Right lung (tissue), 2 donors: ENCODE measurements at regions not wholly inside any gene's neighbourhood (a gene's known extent, or its start where the extent isn't known, plus 50 kb on each side); places are given as distances from the start of the nearest gene placed in this dataset.
A peak's percentile ranks its signal among the peaks of the same experiment; 100 is the strongest.

Experiments
- DNase-seq, 2 donors: peaks; one replicate each; pipeline ENCODE4 v3.0.0-alpha.2; 2013

DNA sequence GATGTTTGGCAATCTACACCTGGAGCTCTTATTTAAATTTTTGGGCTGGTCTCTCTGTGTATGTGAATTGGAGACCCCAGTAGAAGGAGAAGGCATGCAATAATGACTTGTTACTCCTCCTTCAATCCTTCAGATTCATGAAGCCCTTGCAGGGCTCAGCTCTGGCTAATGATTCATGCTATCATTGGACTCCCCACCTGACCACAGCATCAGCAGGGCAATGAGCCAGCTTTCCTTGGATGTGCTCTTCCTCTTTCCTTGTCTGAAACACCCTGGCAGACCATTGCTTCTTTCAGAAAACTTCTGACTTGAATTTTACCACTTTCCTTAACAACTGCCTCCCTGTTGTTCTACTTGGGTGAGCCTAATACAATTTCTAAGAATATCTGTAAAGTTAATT is 1019.2 kb downstream of the AACS start:
- DNase-seq, result no peak

DNA sequence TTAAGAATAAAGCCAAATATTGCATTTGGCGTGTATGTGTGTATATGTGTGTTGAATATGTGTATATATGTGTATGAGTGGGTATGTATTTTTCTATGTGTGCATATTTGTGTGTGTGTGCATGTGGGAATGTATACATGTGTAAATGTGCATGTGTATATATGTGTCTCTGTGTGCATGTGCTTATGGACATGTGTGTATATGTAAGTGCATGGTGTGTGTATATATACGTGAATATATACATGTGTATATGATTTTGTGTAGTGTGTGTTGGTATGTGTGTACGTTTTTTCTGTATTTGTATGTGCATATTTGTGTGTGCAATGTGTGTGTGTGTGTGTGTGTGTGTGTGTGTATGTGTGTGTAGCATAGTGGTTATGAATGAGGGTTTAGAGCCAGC is 1021.0 kb downstream of the AACS start:
- DNase-seq, result no peak

DNA sequence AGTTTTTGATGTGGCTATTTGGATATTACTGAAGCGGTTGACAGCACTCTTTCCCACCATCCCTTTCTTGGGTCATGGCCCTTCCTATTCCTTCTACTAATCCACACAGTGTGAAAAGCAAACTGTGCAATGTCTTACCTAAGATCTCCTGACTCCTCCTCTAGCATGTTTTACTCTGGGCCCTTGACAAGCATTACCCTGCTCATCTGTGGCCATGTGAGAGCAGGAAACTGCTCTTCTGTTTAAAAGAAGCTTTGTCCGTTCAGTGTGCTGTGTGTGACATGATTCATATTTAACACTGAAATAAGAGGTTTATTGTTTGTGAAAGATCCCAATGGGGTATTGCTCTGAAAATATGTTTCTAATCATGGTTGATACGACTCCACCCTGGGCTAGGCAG is 1022.5 kb downstream of the AACS start:
- no peak for DNase-seq

DNA sequence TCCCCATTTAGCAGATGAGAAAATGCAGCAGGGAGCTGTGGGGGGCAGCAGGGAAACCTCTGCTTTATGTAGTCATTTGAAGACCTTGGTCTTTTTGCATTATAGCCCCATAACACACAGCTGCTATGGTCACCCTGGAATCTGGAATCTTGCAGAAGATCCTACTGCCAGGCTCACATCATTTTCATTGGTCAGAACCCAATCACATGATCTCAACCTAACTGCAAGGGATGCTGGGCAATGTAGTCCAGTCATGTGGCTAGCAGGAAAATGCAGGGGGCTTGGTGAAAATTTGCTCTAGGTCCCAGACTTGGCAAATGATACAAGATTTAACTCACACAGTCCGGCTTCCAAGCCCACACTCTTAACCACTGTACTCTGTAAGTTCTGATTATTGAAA is 1028.7 kb downstream of the AACS start:
- DNase-seq, result no peak

DNA sequence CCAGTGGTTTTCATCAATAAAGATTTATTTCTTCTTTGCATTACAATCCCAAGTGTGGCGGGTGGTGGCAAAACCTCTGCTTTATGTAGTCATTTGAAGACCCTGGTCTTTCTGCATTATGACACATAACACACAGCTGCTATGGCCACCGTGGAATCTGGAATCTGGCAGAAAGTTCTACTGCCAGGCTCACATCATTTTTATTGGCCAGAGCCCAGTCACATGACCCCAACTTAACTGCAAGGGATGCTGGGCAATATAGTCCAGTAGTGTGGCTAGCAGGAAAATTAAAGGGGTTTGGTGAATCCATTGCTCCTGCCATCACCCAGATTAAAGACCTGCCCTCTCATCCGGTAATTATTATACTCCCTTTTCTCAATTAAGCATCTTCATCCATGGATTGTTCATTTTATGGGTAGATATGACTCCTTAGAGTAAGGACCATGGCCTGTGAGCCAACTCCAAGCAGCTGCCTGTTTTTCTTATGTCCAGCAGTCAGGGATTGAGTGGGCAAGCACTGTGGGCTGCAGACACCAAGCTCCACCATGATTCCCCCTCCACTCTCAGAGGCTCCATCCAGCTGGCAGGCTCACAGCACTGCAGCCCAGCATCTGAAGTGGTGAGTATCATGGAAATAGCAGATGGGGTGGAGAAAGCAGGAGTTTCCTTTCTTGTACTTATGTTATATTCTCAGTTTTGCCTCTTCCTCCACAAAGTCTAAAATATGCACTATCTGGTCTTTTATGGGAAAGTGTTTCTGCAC is 1030.7 kb downstream of the AACS start:
- DNase-seq, result no peak

DNA sequence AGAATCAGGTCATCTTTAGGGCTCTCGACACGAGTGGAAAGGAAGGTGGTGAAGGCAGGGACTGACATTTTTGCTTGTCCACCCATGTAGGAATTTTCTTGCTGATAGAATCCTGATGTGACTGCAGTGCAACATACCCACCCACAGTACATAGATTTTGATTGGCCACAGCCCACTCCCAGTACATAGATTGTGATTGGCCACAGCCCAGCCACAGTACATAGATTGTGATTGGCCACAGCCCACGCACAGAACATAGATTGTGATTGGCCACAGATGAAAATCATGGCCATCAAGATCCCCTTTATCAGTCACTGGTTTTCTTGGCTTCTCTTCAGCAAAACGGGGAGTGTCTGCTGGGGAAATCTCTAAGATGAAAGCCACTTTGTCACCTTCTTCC is 1041.5 kb downstream of the AACS start:
- DNase-seq, result no peak

DNA sequence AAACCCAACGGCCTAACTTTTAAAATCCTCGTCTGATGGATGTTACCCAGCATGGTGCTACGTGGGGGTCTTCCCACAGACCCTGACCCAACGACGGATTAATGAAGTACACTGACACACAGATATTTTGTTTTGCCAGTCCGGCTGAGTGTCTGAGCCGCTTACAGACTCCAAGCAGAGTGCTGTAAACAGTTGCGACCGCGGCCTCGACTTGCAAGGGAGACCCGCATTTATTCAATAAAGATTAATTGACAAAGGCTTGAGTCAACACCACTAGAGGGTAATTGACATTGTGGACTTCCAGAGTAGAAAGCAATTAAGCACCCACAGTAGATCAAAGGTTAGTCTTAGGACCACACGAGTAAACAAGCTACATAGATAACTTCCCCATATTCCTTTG is 1042.4 kb downstream of the AACS start:
- DNase-seq, result no peak

DNA sequence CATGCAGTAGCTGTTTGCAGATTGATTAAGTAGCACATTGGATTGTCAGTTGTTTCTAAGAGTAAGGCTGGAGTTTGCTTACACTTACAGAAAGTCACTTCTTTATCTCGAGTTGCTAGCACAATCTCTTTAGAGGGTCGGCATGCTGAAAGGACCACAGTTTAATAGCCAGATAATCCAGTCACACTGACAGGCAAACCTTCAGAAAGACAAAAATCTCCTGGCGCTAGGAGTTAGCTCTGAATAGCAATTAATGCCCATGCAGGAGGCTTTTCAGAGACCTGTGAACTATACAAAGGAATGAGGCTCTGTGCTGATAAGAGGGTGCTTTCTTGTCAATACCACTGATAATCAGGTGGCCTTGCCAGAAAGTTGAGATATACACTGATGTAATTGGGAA is 1043.0 kb downstream of the AACS start:
- DNase-seq, result no peak

DNA sequence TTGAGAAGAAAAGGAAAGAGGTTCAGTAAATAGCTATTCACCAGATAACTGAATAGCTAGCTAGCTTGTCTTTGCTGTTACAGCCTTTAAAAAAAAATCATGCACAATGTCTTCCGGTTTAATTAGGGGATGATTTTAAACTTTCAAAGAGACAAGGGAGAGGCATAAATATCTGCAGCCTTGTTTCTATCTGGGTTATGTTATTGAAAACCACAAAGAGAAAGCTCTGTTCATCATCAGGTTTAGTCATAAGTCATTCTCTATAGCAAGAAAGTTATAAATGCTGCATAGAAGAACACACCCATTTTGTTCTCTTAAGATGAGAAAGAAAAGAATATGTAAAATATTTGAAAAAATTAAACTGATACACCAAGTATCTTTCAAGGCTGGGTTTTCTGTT is 1046.9 kb downstream of the AACS start:
- DNase-seq, result no peak

DNA sequence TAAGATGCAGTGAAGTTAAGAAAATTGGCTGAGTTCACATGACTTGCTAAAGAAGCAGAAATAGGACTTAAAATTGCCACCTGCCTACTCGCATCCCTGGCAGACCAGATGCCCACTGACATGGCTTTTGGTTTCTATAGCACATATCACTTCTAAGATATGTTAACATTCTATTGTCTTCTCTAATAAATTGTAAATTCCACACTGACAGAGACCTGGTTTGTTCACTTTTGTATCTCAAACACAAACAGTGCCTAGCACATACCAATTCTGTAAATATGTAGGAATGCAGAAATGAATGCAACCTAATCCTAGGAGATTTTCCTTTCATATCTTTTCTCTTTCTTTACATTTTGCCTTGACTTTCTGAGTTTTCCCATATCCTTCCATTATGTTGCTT is 1047.6 kb downstream of the AACS start:
- no peak for DNase-seq

DNA sequence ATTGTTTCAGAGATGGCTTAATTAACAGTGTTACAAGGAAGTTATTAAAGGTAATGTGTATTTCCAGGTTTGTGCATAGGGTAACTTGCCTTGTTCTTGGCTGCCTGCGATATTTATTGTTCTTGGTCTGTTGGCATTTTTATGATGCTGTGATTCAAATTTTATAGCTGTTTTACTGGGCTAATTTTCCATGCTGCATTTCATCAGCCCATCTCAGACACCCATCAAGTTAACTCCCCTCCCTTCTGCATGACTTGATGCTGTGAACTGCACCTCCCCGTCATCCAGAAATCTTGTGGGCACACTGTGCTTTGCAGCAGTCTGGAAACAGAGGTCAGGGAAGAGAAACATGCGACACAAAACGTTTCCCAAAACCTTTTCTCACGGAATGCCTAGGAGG is 1049.2 kb downstream of the AACS start:
- no peak for DNase-seq

DNA sequence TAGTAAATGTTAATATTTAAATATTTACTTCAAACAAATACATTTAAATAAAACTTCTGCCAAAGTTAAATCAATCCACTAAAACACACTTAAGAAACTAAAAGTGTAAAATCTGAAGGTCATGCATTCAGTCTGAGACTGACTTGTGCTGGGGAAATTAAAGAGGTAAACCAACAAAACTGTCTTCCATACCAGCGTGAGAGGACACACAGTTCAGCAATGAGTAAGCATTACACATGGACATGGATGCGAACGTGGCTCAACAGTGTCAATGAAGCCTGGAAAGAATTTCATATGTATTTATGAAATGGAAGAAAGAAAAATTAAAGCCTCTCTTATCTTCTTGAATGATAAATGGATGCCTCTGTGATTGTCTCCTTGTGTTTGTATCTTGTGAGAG is 1052.3 kb downstream of the AACS start:
- DNase-seq, result no peak

DNA sequence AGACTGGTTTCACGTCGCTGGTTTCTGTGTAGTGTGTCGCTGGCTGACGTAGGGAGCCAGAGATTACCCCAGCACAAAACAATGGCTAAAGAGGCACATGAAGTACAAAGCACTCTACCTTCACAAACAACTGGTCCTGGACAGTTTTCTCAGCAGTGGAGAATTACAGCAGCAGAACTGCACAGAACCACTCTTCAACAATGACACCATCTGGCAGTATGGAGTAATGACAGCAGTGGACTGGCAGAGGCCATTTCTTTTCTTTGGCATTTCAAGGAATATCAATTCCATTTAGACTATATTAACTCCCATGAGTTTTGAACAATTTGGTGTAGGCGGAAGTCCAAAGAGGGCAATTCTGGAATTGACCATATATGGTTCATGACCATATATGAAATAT is 1074.1 kb downstream of the AACS start:
- DNase-seq, result no peak

DNA sequence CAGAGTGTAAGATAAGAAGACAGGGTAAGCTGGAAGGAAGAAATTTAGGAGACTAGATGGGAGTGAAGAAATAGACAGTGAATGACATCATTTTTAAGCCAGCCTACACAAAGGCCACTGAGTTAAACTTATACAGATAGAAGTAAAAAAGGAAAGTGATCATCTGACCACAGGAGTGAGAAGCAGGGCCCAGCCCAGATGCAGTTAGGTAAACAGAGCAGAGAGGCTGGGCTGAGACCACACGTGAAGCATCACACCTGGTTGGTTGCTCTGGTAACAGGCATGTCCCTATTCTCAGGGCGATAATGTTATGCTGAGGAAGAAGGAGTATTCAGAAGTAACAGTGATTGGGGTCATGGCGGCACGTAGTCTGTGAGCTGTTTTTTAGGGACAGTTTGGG is 1079.4 kb downstream of the AACS start:
- DNase-seq, result no peak

DNA sequence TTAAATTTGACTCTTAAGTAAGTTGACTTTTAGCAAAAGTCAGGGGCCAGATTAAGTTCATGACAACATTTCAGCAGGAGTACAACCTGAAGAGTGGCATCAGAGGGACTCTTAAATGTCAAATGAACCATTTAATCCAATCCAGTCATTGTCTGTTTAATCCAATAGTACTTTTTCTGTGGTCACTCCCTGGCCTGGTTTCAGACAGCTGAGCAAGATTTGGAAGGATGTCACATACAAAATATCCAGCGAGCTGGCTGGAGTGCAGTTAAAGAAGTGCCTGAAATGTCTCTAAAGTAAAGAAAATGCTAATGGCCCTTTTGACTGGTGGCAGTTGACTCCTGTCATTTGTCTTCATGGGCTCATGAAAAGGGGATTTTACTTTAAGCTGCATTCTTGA is 1082.1 kb downstream of the AACS start:
- no peak for DNase-seq

DNA sequence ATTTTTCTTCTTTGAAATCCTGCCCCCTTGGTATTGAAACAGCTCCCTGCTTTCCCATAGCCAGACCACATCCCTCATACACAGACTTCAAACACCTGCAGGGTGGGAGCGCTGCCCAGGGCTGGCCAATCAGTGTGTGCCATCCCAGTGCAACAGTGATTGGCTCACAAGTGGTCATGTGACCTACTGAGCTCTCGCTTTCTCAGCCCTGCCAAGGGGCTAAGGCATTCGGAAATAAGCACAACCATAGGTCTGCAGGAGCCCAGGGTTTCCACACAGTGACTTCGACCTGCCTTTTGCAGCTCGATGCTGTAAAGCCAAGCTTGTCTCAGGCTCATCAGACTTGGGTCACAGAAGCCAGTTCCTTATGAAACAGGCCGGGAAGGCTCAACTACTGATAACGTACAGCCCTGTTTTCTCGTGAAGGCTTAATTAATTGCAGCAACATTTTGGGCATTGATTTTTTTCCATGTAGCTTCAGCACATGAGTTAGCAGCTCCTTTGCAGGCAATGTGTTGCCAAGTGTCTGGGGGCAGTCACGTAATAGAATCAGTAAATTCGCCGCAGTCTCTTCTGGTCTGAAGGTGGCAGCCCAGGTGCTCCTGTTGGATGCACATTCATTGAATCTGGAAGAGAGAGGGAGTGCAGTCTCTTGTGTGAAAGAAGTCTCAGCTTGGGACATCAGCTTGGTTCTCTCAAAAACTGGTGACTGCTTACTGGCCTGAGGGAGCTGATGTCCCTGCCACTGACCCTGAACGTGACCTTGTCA is 1091.8 kb downstream of the AACS start:
- DNase-seq, result no peak

DNA sequence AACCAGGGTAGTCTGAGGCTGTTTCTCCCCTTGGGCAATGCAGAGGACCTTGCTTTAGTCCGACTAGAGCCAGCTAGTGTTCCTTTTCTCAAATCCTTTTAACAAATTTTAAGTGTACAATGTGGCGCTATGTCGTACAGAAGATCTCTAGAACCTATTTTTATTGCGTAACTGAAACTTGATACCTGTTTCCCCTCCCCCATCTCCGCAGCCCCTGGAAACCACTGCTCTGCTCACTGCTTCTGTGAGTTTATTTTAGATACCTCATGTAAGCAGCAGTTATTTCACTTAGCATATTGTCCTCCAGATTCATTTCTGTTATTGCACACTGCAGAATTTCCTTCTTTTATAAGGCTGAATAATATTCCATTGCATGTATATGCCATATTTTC is 1092.3 kb downstream of the AACS start:
- no peak for DNase-seq

DNA sequence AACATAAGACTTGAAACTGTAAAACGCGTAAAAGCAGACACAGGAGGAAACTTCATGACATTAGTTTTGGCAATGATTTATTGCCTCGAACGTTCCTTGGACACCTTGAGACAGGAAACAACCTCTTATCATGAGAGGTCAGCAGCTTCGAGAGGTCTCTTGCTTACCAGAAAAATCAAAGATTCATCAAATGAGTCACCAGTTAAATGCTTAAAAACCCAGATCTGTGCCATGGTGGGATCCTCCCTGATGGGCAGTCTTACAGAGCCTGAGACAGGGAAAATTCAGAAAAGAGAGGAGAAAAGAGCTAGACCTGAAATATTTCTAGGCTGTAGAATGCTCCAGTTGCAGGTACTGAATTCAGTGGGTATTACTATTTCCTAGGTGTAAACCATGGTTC is 1093.9 kb downstream of the AACS start:
- no peak for DNase-seq

DNA sequence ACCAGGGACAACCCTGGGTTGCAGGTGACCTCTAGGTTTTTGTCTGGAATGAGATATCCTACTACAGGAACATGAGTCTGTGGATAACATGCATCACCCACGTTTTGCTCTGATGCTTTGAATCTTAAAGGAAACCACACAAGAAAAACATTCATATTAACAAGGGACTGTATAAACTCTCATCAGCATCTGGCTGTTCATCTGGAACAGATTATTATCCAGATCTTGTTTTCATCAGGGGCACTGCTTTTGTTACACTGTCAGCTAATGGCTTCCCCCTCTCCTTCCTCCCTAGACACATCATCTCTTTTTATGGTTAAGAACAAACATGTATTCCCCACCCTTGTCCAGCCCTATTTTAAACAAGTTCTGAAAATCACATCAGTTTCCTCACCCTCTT is 1095.7 kb downstream of the AACS start:
- no peak for DNase-seq

DNA sequence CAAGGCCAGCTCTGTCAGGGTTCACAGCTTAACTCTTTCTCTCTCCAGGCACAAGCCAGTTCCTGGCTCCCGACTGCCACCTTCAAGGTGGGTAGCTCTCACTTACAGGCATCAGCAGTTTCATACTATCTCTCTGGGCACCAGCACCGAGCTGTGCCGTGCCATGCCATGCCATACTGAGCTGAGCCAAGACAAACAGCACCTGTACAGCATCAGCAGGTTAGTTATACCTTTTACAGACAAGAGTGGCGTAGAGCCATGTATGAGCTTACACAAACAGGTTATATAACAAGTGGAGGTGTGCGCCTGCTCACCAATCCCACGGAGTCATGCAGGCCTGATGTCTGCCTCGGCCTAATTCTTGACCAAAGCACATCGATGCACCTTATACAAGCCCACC is 1098.7 kb downstream of the AACS start:
- no peak for DNase-seq

DNA sequence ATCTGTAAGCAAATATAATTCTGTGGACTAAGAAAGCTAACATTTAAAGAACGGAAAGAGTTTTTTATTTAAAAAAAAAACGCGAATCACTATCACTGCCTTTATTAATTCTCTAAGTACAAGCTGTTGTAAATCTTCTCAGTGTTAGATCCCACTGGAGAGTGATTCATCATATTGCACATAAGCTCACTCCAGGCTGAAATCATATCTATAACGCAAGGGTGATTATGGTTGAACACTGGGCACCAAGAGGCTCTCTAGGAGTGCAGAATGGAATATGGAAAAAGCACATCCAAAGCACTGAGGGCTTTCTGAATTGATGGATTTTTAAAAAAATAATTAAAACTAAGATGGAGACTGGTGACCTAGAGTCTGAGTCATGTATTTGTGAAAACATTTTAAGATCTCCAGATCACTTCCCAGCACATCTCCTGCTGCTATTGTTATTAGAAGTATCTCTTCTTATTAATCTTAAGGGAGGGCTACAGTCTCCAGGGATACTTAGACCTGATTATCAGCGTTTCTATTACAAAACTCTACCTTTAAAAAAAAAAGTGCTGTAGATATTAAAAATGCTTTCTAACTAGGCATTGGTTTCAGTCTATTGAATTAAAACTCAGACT is 1106.8 kb downstream of the AACS start:
- no peak for DNase-seq

DNA sequence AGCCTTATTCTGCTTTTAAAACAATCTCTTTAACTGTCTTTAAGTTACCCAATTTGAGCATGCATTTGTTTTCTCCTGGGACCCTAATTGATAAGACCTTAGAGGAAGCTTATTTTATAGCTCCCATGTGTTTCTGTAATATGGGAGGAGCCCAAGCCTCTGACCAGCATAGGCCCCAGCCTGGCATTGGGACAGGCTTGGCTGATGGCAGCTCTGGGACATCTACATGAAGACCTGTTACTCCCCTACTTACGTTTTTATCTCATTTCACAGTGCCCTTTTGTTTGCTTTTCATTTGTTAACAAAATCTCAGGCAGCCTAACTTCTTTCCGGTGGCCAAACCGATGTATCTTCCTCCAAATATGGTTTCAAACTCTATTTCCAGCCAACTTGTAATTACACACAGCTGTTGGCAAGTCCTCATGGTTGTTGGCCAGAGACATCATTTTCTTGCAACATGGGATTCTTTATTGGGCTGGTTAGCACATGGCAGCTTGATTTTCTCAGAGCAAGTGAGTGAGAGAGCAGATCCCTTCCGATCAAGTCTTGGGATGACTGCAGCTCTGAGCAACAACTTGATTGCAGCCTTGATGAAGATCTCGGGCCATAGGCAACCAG is 1117.5 kb downstream of the AACS start:
- DNase-seq, result peak; percentile 40 to 53

DNA sequence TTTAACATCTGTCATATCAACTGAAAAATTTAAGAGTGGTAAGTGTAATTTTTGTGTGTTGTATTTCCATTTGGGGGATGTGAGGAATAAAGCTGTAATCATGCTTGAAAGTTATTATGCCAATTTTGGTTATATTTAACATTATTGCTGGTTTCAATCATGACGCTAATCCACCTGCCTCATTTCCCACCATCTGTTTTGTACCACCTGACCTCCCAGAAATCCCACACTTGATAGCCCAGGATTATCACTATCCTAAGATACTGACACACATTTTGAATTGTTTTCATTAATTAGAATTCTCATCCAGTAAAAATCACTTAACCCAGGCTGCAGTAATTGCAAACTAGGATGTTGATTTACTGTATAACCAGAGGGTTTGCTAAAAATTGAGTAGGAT is 1119.8 kb downstream of the AACS start:
- DNase-seq, result no peak
